ENCODE measurements at regions not wholly inside any gene's neighbourhood (a gene's known extent, or its start where the extent isn't known, plus 50 kb on each side); places are given as distances from the start of the nearest gene placed in this dataset.

DNA sequence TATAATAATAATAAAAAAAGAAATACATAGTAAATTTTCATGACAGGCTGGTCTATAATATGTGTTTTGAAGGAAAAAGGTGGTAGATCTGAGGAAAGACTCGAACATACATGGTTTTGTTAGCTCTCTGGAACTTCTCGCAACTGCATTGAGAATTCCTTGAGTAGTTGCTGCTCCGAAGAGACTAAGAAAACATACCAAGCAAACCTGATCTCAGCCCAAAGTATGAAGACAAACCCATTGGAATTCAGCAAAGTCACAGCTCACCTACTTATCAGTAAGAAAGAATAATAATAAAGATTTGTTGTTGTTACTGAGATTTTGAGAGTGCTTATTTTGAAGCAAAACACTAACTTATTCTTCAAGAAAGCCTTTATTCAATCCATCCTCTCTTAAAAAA lies 1107.1 kb upstream of the EYS start:
- CTCF ChIA-PET (ENCODE audit: low intra/inter-chr PET ratio): no interaction called here
- Histone ChIP-seq H3K4me2 (ENCODE audit: insufficient read depth, low read length) (no peak overlapping the region), H2AFZ (ENCODE audit: low read depth, low read length) (no peak overlapping the region), H3K9me1 (ENCODE audit: control insufficient read depth, insufficient read depth, low read length) (no peaks in the 10 kb centered on the region), H3K27me3 (ENCODE audit: control insufficient read depth in 2 of 2, insufficient read depth in 2 of 2, low read length in 2 of 2) (no peaks in the 10 kb centered on the region), H3K27ac (ENCODE audit: extremely low read depth, low read depth, low read length) (no peak overlapping the region), H3K4me1 (replicated peaks in 1 of 2; ENCODE audit: control insufficient read depth in 2 of 2, insufficient read depth in 2 of 2, low read length in 2 of 2) (no peaks in the 10 kb centered on the region), H4K20me1 (replicated peaks; ENCODE audit: control insufficient read depth, insufficient read depth, low read length) (no peaks in the 10 kb centered on the region), H3K79me2 (ENCODE audit: control insufficient read depth, insufficient read depth, low read length) (no peaks in the 10 kb centered on the region), H3K9me3 (replicated peaks; ENCODE audit: control insufficient read depth, insufficient read depth, low read depth, low read length) (no peaks in the 10 kb centered on the region), H3K9ac (ENCODE audit: insufficient read depth in 1 of 2, low read depth in 2 of 2, low read length in 2 of 2) (no peak overlapping the region), H3K36me3 (ENCODE audit: control insufficient read depth, insufficient read depth, low read length) (no peaks in the 10 kb centered on the region), H3K4me3 (no peak overlapping the region)
- POLR2A ChIA-PET: no interaction called here
- ATAC-seq: no peak
- TF ChIP-seq, protein P1, sequence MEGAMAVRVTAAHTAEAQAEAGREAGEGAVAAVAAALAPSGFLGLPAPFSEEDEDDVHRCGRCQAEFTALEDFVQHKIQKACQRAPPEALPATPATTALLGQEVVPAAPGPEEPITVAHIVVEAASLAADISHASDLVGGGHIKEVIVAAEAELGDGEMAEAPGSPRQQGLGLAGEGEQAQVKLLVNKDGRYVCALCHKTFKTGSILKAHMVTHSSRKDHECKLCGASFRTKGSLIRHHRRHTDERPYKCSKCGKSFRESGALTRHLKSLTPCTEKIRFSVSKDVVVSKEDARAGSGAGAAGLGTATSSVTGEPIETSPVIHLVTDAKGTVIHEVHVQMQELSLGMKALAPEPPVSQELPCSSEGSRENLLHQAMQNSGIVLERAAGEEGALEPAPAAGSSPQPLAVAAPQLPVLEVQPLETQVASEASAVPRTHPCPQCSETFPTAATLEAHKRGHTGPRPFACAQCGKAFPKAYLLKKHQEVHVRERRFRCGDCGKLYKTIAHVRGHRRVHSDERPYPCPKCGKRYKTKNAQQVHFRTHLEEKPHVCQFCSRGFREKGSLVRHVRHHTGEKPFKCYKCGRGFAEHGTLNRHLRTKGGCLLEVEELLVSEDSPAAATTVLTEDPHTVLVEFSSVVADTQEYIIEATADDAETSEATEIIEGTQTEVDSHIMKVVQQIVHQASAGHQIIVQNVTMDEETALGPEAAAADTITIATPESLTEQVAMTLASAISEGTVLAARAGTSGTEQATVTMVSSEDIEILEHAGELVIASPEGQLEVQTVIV (CRISPR knock-in tag; IDR thresholded peaks at IDR 0.05; ENCODE audit: borderline replicate concordance): no peak
- TF ChIP-seq PRPF4 (IDR thresholded peaks at IDR 0.05; ENCODE audit: insufficient read depth, low read depth, low read length, poor library complexity, severe bottlenecking) (no peak), ZNF217 (CRISPR knock-in tag; IDR thresholded peaks at IDR 0.05) (no peak), TCF3 (CRISPR knock-in tag; IDR thresholded peaks at IDR 0.05) (no peak), KHSRP (IDR thresholded peaks at IDR 0.05) (no peak)
- no TSS peak for BruUV-seq (replicated peaks)
- intact Hi-C loops (cut with micrococcal nuclease): no loop called here
- 3% methylated on average over 3 of the region's 3 CpGs for WGBS (ENCODE audit: insufficient coverage, low coverage, missing lambda C conversion rate)
- in situ Hi-C loops (cut with MboI): no loop called here
- no peak for DNase-seq (ENCODE audit: extremely low read depth in 1 of 4, low spot score in 3 of 4)
- no peak for FAIRE-seq

All from K562 (cell line).